Tibial nerve (tissue), 4 donors: ENCODE measurements at regions not wholly inside any gene's neighbourhood (a gene's known extent, or its start where the extent isn't known, plus 50 kb on each side); places are given as distances from the start of the nearest gene placed in this dataset.

ENCODE experiments used
- EP300 ChIP-seq, 2 donors: sonication (generic); formaldehyde crosslinking; IDR thresholded peaks; one replicate each; pipeline ENCODE4 v1.6.1; 2017; ENCODE audit warnings: antibody characterized with exemption in 2 of 2, mild to moderate bottlenecking in 1 of 2
- POLR2A ChIP-seq, 2 donors: fragments of 450-650 bp; IDR thresholded peaks; one replicate each; pipeline ENCODE4 v1.6.1; 2017; ENCODE audit warnings: antibody characterized with exemption in 2 of 2, mild to moderate bottlenecking in 2 of 2, moderate library complexity in 2 of 2
- TF ChIP-seq, protein P1 (sequence below), 5 experiments: fragments of 200-600 bp in 3 of 5; fragments of 450-650 bp in 2 of 5; sonication (generic) in 3 of 5; IDR thresholded peaks; one replicate each; pipeline ENCODE4 v1.5.1; 2016 to 2019; ENCODE audit warnings: antibody characterized with exemption in 5 of 5, mild to moderate bottlenecking in 3 of 5, moderate library complexity in 2 of 5

DNA sequence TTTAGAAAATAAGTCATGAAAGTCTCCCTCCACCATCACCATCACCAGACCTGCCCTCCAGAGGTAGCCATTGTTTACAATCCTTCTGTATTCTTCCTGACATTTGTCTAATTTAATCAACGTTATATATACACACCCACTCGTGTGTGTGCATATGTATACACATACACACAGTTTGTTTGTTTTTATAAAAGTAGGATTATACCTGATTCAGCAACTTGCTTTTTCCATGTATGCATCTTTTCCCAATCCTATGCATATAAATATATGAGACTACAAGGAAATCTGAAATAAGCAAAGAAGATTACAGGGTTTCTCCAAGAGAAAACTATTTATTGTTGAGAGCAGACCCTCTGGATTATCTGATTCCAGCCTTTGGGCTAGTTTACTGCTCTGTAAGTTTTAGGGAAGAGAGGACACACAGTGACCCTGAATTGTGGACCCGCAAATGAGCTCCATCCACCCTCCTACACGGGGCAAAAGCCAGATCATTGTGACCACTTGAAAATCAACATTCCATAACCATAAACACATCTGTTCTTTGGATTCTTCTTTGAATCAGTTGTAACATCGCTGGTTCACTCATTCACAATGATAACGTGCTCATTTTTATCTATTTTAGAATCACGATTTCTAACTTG is 104.3 kb downstream of the CPN2 start:
- no peak for TF ChIP-seq EP300 (IDR thresholded peaks at IDR 0.05)
- TF ChIP-seq, protein P1, sequence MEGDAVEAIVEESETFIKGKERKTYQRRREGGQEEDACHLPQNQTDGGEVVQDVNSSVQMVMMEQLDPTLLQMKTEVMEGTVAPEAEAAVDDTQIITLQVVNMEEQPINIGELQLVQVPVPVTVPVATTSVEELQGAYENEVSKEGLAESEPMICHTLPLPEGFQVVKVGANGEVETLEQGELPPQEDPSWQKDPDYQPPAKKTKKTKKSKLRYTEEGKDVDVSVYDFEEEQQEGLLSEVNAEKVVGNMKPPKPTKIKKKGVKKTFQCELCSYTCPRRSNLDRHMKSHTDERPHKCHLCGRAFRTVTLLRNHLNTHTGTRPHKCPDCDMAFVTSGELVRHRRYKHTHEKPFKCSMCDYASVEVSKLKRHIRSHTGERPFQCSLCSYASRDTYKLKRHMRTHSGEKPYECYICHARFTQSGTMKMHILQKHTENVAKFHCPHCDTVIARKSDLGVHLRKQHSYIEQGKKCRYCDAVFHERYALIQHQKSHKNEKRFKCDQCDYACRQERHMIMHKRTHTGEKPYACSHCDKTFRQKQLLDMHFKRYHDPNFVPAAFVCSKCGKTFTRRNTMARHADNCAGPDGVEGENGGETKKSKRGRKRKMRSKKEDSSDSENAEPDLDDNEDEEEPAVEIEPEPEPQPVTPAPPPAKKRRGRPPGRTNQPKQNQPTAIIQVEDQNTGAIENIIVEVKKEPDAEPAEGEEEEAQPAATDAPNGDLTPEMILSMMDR (IDR thresholded peaks at IDR 0.05): no peak
- no peak for TF ChIP-seq POLR2A (IDR thresholded peaks at IDR 0.05)
